ENCODE measurements at regions not wholly inside any gene's neighbourhood (a gene's known extent, or its start where the extent isn't known, plus 50 kb on each side); places are given as distances from the start of the nearest gene placed in this dataset.

- no peaks in the 10 kb centered on the region for H3K27me3 Mint-ChIP-seq
- H3K4me1 Mint-ChIP-seq, result no peaks in the 10 kb centered on the region
These were observed 407.1 kb upstream of the MCTP2 start for GRCh38 chr15:93823971-93824913.

GRCh38 chr15:93820566-93820965 is 410.8 kb upstream of the MCTP2 start:
- peaks cover 6% of the 10 kb centered on the region for H3K9me3 Mint-ChIP-seq
- no peak overlapping the region for H3K27ac Mint-ChIP-seq
- no peaks in the 10 kb centered on the region for H3K27me3 Mint-ChIP-seq
- no peak for ATAC-seq (replicated peaks)
- no peaks in the 10 kb centered on the region for H3K4me1 Mint-ChIP-seq
- no peaks in the 10 kb centered on the region for H3K36me3 Mint-ChIP-seq (ENCODE audit: low read depth)
- no peak overlapping the region for H3K4me3 Mint-ChIP-seq

More at GRCh38 chr15:93823971-93824913, 407.1 kb upstream of the MCTP2 start:
- no peak for ATAC-seq (replicated peaks)
- Mint-ChIP-seq H3K36me3 (ENCODE audit: low read depth) (no peaks in the 10 kb centered on the region), H3K27ac (no peak overlapping the region), H3K4me3 (no peak overlapping the region), H3K9me3 (no peaks in the 10 kb centered on the region)

GRCh38 chr15:93819826-93820225 is 411.5 kb upstream of the MCTP2 start:
- no peak for ATAC-seq (replicated peaks)
- H3K36me3 Mint-ChIP-seq (ENCODE audit: low read depth), result no peaks in the 10 kb centered on the region
- no peak overlapping the region for H3K27ac Mint-ChIP-seq
- no peaks in the 10 kb centered on the region for H3K4me1 Mint-ChIP-seq
- no peak overlapping the region for H3K4me3 Mint-ChIP-seq
- H3K9me3 Mint-ChIP-seq, result peaks cover 6% of the 10 kb centered on the region
- no peaks in the 10 kb centered on the region for H3K27me3 Mint-ChIP-seq

GRCh38 chr15:93816815-93817214 is 414.5 kb upstream of the MCTP2 start:
- Mint-ChIP-seq H3K27me3 (peaks cover 5% of the 10 kb centered on the region), H3K27ac (no peak overlapping the region), H3K4me3 (no peak overlapping the region), H3K4me1 (no peaks in the 10 kb centered on the region), H3K9me3 (peaks cover 11% of the 10 kb centered on the region), H3K36me3 (ENCODE audit: low read depth) (no peaks in the 10 kb centered on the region)
- no peak for ATAC-seq (replicated peaks)

- H3K27me3 Mint-ChIP-seq, result peaks cover 16% of the 10 kb centered on the region
- H3K4me1 Mint-ChIP-seq, result no peaks in the 10 kb centered on the region
- H3K9me3 Mint-ChIP-seq, result peaks cover 5% of the 10 kb centered on the region
- no peaks in the 10 kb centered on the region for H3K36me3 Mint-ChIP-seq (ENCODE audit: low read depth)
- H3K27ac Mint-ChIP-seq, result no peak overlapping the region
- ATAC-seq (replicated peaks), result no peak
- no peak overlapping the region for H3K4me3 Mint-ChIP-seq
These were observed 420.1 kb upstream of the MCTP2 start for GRCh38 chr15:93811305-93811704.

GRCh38 chr15:93809516-93809915 is 421.8 kb upstream of the MCTP2 start:
- no peak overlapping the region for H3K4me3 Mint-ChIP-seq
- H3K27ac Mint-ChIP-seq, result no peak overlapping the region
- no peaks in the 10 kb centered on the region for H3K4me1 Mint-ChIP-seq
- H3K36me3 Mint-ChIP-seq (ENCODE audit: low read depth), result no peaks in the 10 kb centered on the region
- peaks cover 18% of the 10 kb centered on the region for H3K27me3 Mint-ChIP-seq
- ATAC-seq (replicated peaks), result no peak
- peaks cover 5% of the 10 kb centered on the region for H3K9me3 Mint-ChIP-seq

- no peaks in the 10 kb centered on the region for H3K36me3 Mint-ChIP-seq (ENCODE audit: low read depth)
- H3K4me3 Mint-ChIP-seq, result no peak overlapping the region
- no peaks in the 10 kb centered on the region for H3K9me3 Mint-ChIP-seq
- no peaks in the 10 kb centered on the region for H3K4me1 Mint-ChIP-seq
- peaks cover 6% of the 10 kb centered on the region for H3K27me3 Mint-ChIP-seq
- H3K27ac Mint-ChIP-seq, result no peak overlapping the region
- ATAC-seq (replicated peaks), result no peak
These were observed 427.8 kb upstream of the MCTP2 start for GRCh38 chr15:93803421-93804152.

GRCh38 chr15:93801206-93801605 is 430.2 kb upstream of the MCTP2 start:
- Mint-ChIP-seq H3K9me3 (no peaks in the 10 kb centered on the region), H3K4me1 (no peaks in the 10 kb centered on the region), H3K4me3 (no peak overlapping the region), H3K27me3 (peaks cover 6% of the 10 kb centered on the region), H3K27ac (no peak overlapping the region), H3K36me3 (ENCODE audit: low read depth) (no peaks in the 10 kb centered on the region)
- no peak for ATAC-seq (replicated peaks)

- no peak overlapping the region for H3K4me3 Mint-ChIP-seq
- H3K27me3 Mint-ChIP-seq, result peaks cover 6% of the 10 kb centered on the region
- no peaks in the 10 kb centered on the region for H3K4me1 Mint-ChIP-seq
- no peaks in the 10 kb centered on the region for H3K36me3 Mint-ChIP-seq (ENCODE audit: low read depth)
- H3K9me3 Mint-ChIP-seq, result no peaks in the 10 kb centered on the region
- no peak overlapping the region for H3K27ac Mint-ChIP-seq
- no peak for ATAC-seq (replicated peaks)
These were observed 430.6 kb upstream of the MCTP2 start for GRCh38 chr15:93800805-93801204.

- no peak for ATAC-seq (replicated peaks)
- H3K27ac Mint-ChIP-seq, result no peak overlapping the region
- H3K4me1 Mint-ChIP-seq, result no peaks in the 10 kb centered on the region
- H3K9me3 Mint-ChIP-seq, result no peaks in the 10 kb centered on the region
- H3K4me3 Mint-ChIP-seq, result no peak overlapping the region
- H3K36me3 Mint-ChIP-seq (ENCODE audit: low read depth), result no peaks in the 10 kb centered on the region
- H3K27me3 Mint-ChIP-seq, result peaks cover 6% of the 10 kb centered on the region
These were observed 441.9 kb upstream of the MCTP2 start for GRCh38 chr15:93789441-93789840.

GRCh38 chr15:93780073-93780472 is 451.3 kb upstream of the MCTP2 start:
- no peak for ATAC-seq (replicated peaks)
- H3K4me1 Mint-ChIP-seq, result no peaks in the 10 kb centered on the region
- no peaks in the 10 kb centered on the region for H3K36me3 Mint-ChIP-seq (ENCODE audit: low read depth)
- H3K9me3 Mint-ChIP-seq, result no peaks in the 10 kb centered on the region
- H3K4me3 Mint-ChIP-seq, result no peak overlapping the region
- no peak overlapping the region for H3K27ac Mint-ChIP-seq
- H3K27me3 Mint-ChIP-seq, result no peaks in the 10 kb centered on the region

GRCh38 chr15:93779341-93779740 is 452.0 kb upstream of the MCTP2 start:
- Mint-ChIP-seq H3K4me1 (no peaks in the 10 kb centered on the region), H3K27me3 (no peaks in the 10 kb centered on the region), H3K9me3 (no peaks in the 10 kb centered on the region), H3K36me3 (ENCODE audit: low read depth) (no peaks in the 10 kb centered on the region), H3K4me3 (no peak overlapping the region), H3K27ac (no peak overlapping the region)
- ATAC-seq (replicated peaks), result no peak

GRCh38 chr15:93771196-93772030 is 459.9 kb upstream of the MCTP2 start:
- no peak overlapping the region for H3K4me3 Mint-ChIP-seq
- H3K27me3 Mint-ChIP-seq, result peaks cover 8% of the 10 kb centered on the region
- no peaks in the 10 kb centered on the region for H3K4me1 Mint-ChIP-seq
- no peak overlapping the region for H3K27ac Mint-ChIP-seq
- no peaks in the 10 kb centered on the region for H3K36me3 Mint-ChIP-seq (ENCODE audit: low read depth)
- peaks cover 5% of the 10 kb centered on the region for H3K9me3 Mint-ChIP-seq
- ATAC-seq (replicated peaks), result no peak

GRCh38 chr15:93770788-93771187 is 460.6 kb upstream of the MCTP2 start:
- no peaks in the 10 kb centered on the region for H3K36me3 Mint-ChIP-seq (ENCODE audit: low read depth)
- H3K27ac Mint-ChIP-seq, result no peak overlapping the region
- peaks cover 5% of the 10 kb centered on the region for H3K9me3 Mint-ChIP-seq
- no peaks in the 10 kb centered on the region for H3K4me1 Mint-ChIP-seq
- H3K4me3 Mint-ChIP-seq, result no peak overlapping the region
- H3K27me3 Mint-ChIP-seq, result peaks cover 8% of the 10 kb centered on the region
- ATAC-seq (replicated peaks), result no peak
